Stomach smooth muscle (tissue), 2 donors: ENCODE measurements at regions not wholly inside any gene's neighbourhood (a gene's known extent, or its start where the extent isn't known, plus 50 kb on each side); places are given as distances from the start of the nearest gene placed in this dataset.

Experiments used
- H3K27ac ChIP-seq: one replicate; pipeline ENCODE4 v1.7.0; 2013; ENCODE audit warnings: mild to moderate bottlenecking, low read length, inconsistent platforms
- H3K27me3 ChIP-seq, 2 donors: one replicate each; pipeline ENCODE4 v1.7.0; 2013; ENCODE audit warnings: low read length in 2 of 2; ENCODE audit not compliant: insufficient read depth in 2 of 2, control insufficient read depth in 1 of 2
- H3K36me3 ChIP-seq, 2 donors: one replicate each; pipeline ENCODE4 v1.7.0; 2013; ENCODE audit warnings: low read length in 2 of 2; ENCODE audit not compliant: control insufficient read depth in 2 of 2, insufficient read depth in 2 of 2
- H3K4me1 ChIP-seq: one replicate; pipeline ENCODE4 v1.7.0; 2013; ENCODE audit warnings: low read length; ENCODE audit not compliant: control insufficient read depth, insufficient read depth
- H3K4me3 ChIP-seq, 2 donors: one replicate each; pipeline ENCODE4 v1.7.0; 2013; ENCODE audit warnings: low read length in 2 of 2
- H3K9ac ChIP-seq, 2 donors: one replicate each; pipeline ENCODE4 v1.7.0; 2013; ENCODE audit warnings: low read length in 2 of 2, mild to moderate bottlenecking in 1 of 2
- H3K9me3 ChIP-seq, 2 donors: one replicate each; pipeline ENCODE4 v1.7.0; 2013; ENCODE audit warnings: low read length in 2 of 2; ENCODE audit not compliant: control insufficient read depth in 2 of 2
- donor health status: healthy.
- donor health status: Pancreatic carcinoma.

DNA sequence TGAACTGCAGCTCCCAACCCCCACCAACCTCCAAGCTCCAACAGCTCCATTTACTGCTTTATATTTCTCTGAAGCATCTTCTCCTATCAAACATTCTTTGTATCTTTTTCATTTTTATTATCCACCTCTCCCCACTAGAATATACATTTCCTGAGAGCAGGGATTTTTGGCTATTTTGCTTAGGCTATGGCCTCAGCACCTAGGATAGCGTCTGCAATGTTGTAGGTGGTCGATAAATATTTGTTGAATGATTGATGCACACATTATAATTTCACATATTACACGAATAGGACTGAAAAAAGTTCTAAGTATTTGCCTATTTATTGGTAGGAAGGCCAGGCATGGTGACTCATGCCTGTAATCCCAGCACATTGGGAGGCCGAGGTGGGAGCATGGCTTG lies 658.7 kb upstream of the DIPK2B start:
- H3K9me3 ChIP-seq, result no peaks in the 10 kb centered on the region
- H3K36me3 ChIP-seq, result no peaks in the 10 kb centered on the region
- H3K9ac ChIP-seq, result no peak overlapping the region
- H3K27me3 ChIP-seq, result peaks cover 0 to 11% of the 10 kb centered on the region in 2 donors
- no peak overlapping the region for H3K27ac ChIP-seq
- no peaks in the 10 kb centered on the region for H3K4me1 ChIP-seq
- no peak overlapping the region for H3K4me3 ChIP-seq

DNA sequence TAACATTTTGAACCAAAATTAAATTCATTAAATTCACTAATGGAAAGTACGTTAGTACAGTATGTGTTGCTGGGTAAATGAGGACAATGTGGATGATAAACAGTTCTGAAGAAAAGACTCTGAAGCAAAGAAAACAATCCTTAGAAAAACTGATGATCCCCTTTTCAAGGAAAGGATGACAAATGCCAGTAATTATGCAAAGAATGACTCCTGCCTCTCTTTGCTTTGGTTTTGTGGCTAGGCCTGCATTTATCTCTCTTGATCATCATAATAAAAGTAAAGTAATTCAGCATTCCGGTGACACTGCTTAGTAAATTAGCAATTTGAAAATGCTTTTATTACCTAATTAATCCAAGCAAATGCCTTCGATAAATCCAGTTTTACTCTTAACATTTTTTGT lies 652.2 kb upstream of the DIPK2B start:
- Histone ChIP-seq H3K36me3 (no peaks in the 10 kb centered on the region), H3K27me3 (peaks cover 7 to 14% of the 10 kb centered on the region in 2 donors), H3K9ac (no peak overlapping the region), H3K27ac (no peak overlapping the region), H3K4me1 (peaks cover 6% of the 10 kb centered on the region), H3K4me3 (no peak overlapping the region), H3K9me3 (no peaks in the 10 kb centered on the region)

- Histone ChIP-seq H3K9me3 (no peaks in the 10 kb centered on the region), H3K4me3 (peak overlapping the region; percentile 8 to 70), H3K36me3 (no peaks in the 10 kb centered on the region), H3K27ac (no peak overlapping the region), H3K9ac (no peak overlapping the region), H3K27me3 (peaks cover 7 to 18% of the 10 kb centered on the region in 2 donors), H3K4me1 (peaks cover 6% of the 10 kb centered on the region)
Observed at GRCh38 chrX:45851434-45851991, 650.8 kb upstream of the DIPK2B start.

- Histone ChIP-seq H3K4me1 (peaks cover 6% of the 10 kb centered on the region), H3K27me3 (peaks cover 7 to 18% of the 10 kb centered on the region in 2 donors), H3K4me3 (peak overlapping the region; percentile 62 to 70), H3K27ac (no peak overlapping the region), H3K9me3 (no peaks in the 10 kb centered on the region), H3K36me3 (no peaks in the 10 kb centered on the region), H3K9ac (no peak overlapping the region)
Observed at GRCh38 chrX:45850775-45851433, 650.2 kb upstream of the DIPK2B start.

- no peak overlapping the region for H3K9ac ChIP-seq
Observed at GRCh38 chrX:45850197-45850774, 649.6 kb upstream of the DIPK2B start.

GRCh38 chrX:45849261-45849862 lies 648.7 kb upstream of the DIPK2B start:
- Histone ChIP-seq H3K27me3 (peaks cover 7 to 16% of the 10 kb centered on the region in 2 donors), H3K36me3 (no peaks in the 10 kb centered on the region), H3K9me3 (no peaks in the 10 kb centered on the region), H3K4me1 (peaks cover 6% of the 10 kb centered on the region), H3K27ac (no peak overlapping the region), H3K9ac (no peak overlapping the region), H3K4me3 (no peak overlapping the region)

More at GRCh38 chrX:45850197-45850774, 649.6 kb upstream of the DIPK2B start:
- Histone ChIP-seq H3K27me3 (peaks cover 7 to 18% of the 10 kb centered on the region in 2 donors), H3K4me1 (peaks cover 6% of the 10 kb centered on the region), H3K27ac (no peak overlapping the region), H3K9me3 (no peaks in the 10 kb centered on the region), H3K36me3 (no peaks in the 10 kb centered on the region), H3K4me3 (peak overlapping the region; percentile 62 to 70)

- no peak overlapping the region for H3K9ac ChIP-seq
- H3K36me3 ChIP-seq, result no peaks in the 10 kb centered on the region
- no peak overlapping the region for H3K4me3 ChIP-seq
- no peak overlapping the region for H3K27ac ChIP-seq
- peaks cover 7 to 13% of the 10 kb centered on the region in 2 donors for H3K27me3 ChIP-seq
- H3K4me1 ChIP-seq, result peaks cover 6% of the 10 kb centered on the region
- H3K9me3 ChIP-seq, result peaks cover 0 to 3% of the 10 kb centered on the region in 2 donors
Observed at GRCh38 chrX:45847961-45848360, 647.3 kb upstream of the DIPK2B start.

- Histone ChIP-seq H3K27ac (no peak overlapping the region), H3K9ac (no peak overlapping the region), H3K36me3 (no peaks in the 10 kb centered on the region), H3K4me1 (peaks cover 6% of the 10 kb centered on the region), H3K4me3 (no peak overlapping the region), H3K9me3 (peaks cover 0 to 3% of the 10 kb centered on the region in 2 donors), H3K27me3 (peaks cover 7 to 11% of the 10 kb centered on the region in 2 donors)
Observed at GRCh38 chrX:45846328-45846727, 645.7 kb upstream of the DIPK2B start.

GRCh38 chrX:45845142-45845541 lies 644.5 kb upstream of the DIPK2B start:
- Histone ChIP-seq H3K36me3 (no peaks in the 10 kb centered on the region), H3K27ac (no peak overlapping the region), H3K27me3 (peaks cover 2 to 5% of the 10 kb centered on the region in 2 donors), H3K9ac (no peak overlapping the region), H3K4me3 (no peak overlapping the region), H3K9me3 (peaks cover 0 to 3% of the 10 kb centered on the region in 2 donors), H3K4me1 (no peaks in the 10 kb centered on the region)

- Histone ChIP-seq H3K27me3 (peaks cover 0 to 6% of the 10 kb centered on the region in 2 donors), H3K9me3 (peaks cover 0 to 3% of the 10 kb centered on the region in 2 donors), H3K27ac (no peak overlapping the region)
Observed at GRCh38 chrX:45843518-45843917, 642.8 kb upstream of the DIPK2B start.

More at GRCh38 chrX:45843518-45843917, 642.8 kb upstream of the DIPK2B start:
- Histone ChIP-seq H3K4me1 (no peaks in the 10 kb centered on the region), H3K36me3 (no peaks in the 10 kb centered on the region), H3K4me3 (no peak overlapping the region), H3K9ac (no peak overlapping the region)
